HUES6 (cell line): ENCODE measurements at regions not wholly inside any gene's neighbourhood (a gene's known extent, or its start where the extent isn't known, plus 50 kb on each side); places are given as distances from the start of the nearest gene placed in this dataset.

Experiments
- H3K27ac ChIP-seq: 2 replicates; pipeline ENCODE4 v1.7.0; 2013; ENCODE audit warnings: low read depth, mild to moderate bottlenecking, low read length, inconsistent platforms
- H3K27me3 ChIP-seq: 2 replicates; pipeline ENCODE4 v1.6.1; 2013; ENCODE audit warnings: low read length; ENCODE audit not compliant: control insufficient read depth, insufficient read depth
- H3K36me3 ChIP-seq: 2 replicates; pipeline ENCODE4 v1.6.1; 2013; ENCODE audit warnings: low read length; ENCODE audit not compliant: control insufficient read depth, insufficient read depth
- H3K4me1 ChIP-seq: 2 replicates; pipeline ENCODE4 v1.6.1; 2013; ENCODE audit warnings: low read length; ENCODE audit not compliant: control insufficient read depth, insufficient read depth
- H3K4me3 ChIP-seq: 2 replicates; pipeline ENCODE4 v1.5.1; 2013; ENCODE audit warnings: low read depth, low read length
- H3K9ac ChIP-seq: one replicate; pipeline ENCODE4 v1.6.1; 2013; ENCODE audit warnings: mild to moderate bottlenecking, low read length
- H3K9me3 ChIP-seq: 2 replicates; pipeline ENCODE4 v1.6.1; 2013; ENCODE audit warnings: low read depth, low read length; ENCODE audit not compliant: control insufficient read depth, insufficient read depth

- no peak overlapping the region for H3K9ac ChIP-seq
- no peaks in the 10 kb centered on the region for H3K9me3 ChIP-seq
- no peak overlapping the region for H3K4me3 ChIP-seq
- H3K27me3 ChIP-seq = no peaks in the 10 kb centered on the region
- H3K36me3 ChIP-seq = no peaks in the 10 kb centered on the region
- no peaks in the 10 kb centered on the region for H3K4me1 ChIP-seq
- H3K27ac ChIP-seq = no peak overlapping the region
Measured at GRCh38 chr2:19235308-19235707, 123.1 kb downstream of the OSR1 start.

DNA sequence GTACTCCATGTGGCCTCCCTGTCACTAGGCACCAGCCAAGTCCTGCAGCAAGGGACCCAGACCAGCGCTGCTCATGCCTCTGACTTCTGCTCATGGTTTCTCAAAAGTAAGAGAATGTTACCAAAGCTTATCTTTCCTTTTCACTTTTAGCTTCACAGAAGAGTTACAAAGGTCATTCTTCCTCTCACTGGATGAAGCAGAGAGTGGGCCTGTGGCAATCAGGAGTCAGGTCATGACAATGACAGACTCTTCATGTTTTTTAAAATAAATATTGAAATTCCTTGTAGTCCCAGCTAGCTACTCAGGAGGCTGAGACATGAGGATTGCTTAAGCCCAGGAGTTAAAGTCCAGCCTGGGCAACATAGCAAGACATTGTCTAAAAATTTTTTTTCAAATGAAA is 126.1 kb downstream of the OSR1 start:
- H3K36me3 ChIP-seq = no peaks in the 10 kb centered on the region
- no peaks in the 10 kb centered on the region for H3K27me3 ChIP-seq
- peaks cover 15% of the 10 kb centered on the region for H3K4me1 ChIP-seq
- no peak overlapping the region for H3K9ac ChIP-seq
- H3K9me3 ChIP-seq = no peaks in the 10 kb centered on the region
- H3K4me3 ChIP-seq = no peak overlapping the region
- no peak overlapping the region for H3K27ac ChIP-seq

DNA sequence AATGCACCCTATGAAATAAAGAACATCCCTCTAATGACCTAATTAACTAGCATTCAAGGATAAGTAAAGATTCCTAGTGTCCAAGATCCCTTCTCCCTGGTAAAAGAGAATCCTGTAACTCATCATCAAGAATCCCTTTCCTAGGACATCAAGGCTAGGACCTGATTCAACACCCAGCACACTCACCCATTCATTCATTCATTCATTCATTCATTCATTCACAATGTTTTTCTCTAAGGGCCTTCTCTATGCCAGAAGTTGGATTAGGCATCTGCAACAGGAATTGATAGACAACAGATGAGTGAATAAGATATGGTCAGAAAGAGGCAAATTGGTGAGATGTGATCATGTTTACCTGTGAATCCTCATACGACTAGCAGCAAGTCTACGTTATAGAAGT is 126.8 kb downstream of the OSR1 start:
- H3K9me3 ChIP-seq = no peaks in the 10 kb centered on the region
- no peak overlapping the region for H3K4me3 ChIP-seq
- H3K36me3 ChIP-seq = no peaks in the 10 kb centered on the region
- peaks cover 15% of the 10 kb centered on the region for H3K4me1 ChIP-seq
- H3K27ac ChIP-seq = no peak overlapping the region
- H3K27me3 ChIP-seq = no peaks in the 10 kb centered on the region
- H3K9ac ChIP-seq = no peak overlapping the region

DNA sequence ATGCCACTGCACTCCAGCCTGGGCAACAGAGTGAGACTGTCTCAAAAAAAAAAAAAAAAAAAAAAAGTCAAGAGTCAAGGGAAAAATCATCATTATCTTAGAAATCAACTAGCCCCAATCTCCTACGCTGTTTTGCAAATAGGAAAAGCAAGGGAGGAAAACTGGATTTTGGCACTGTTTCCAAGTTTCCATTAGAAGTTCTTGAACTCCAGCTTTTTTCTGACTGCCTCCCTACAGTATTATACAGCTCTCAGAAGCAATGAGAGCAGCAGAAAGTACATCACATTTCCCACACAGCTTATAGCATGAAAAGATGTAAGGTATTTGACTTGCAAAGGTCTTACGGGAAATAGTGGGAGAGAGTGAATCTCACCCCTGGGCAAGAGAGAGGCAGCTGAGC is 127.8 kb downstream of the OSR1 start:
- Histone ChIP-seq H3K36me3 (no peaks in the 10 kb centered on the region), H3K4me1 (peaks cover 15% of the 10 kb centered on the region), H3K27ac (no peak overlapping the region), H3K27me3 (no peaks in the 10 kb centered on the region), H3K9ac (no peak overlapping the region), H3K9me3 (no peaks in the 10 kb centered on the region), H3K4me3 (no peak overlapping the region)

DNA sequence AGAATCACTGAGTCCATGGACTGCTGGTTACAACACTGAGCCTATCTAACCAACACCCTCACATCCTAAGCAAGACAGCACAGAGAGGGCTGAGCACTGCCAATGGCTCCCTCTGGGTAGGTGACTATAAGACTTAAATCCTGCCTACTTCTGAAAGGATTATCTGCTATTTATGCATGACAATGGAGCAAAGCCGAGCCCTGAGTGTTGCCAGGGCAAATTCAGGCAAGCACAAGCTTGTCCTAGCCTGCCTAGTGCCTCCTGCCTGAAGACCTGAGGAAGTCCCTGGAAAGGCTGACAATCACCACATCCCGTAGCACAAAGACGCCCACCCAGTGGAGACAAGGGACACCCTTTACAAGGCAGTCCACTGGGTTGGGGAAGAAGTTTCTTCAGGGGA is 129.7 kb downstream of the OSR1 start:
- no peaks in the 10 kb centered on the region for H3K27me3 ChIP-seq
- peaks cover 15% of the 10 kb centered on the region for H3K4me1 ChIP-seq
- H3K9ac ChIP-seq = peak overlapping the region; percentile 9
- H3K9me3 ChIP-seq = no peaks in the 10 kb centered on the region
- 0 out of 2 replicates have a peak overlapping the region, but pooled peaks have one; percentile 12 for H3K4me3 ChIP-seq
- H3K36me3 ChIP-seq = no peaks in the 10 kb centered on the region
- peak overlapping the region; percentile 45; the same call in 1 of the 2 replicates for H3K27ac ChIP-seq

DNA sequence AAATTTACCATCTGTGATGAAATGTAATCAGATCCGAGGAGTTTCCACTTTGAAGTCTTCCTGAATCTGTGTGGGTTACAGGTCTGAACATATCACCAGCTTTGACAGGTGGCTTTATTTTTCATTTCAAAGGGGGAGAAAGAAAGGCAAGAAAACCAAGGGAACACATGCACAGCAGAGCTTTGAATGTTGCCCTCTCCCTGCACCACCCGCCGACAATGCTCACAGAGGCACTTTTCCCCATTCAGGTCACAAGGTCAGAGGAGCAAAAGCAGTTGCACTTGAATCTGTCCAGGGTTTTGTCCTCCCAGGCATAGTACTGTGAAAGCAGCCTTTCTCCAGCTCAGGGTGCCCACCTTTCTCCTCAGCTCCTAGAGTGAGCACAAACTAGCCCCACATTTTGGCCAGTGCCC is 130.2 kb downstream of the OSR1 start:
- no peaks in the 10 kb centered on the region for H3K36me3 ChIP-seq
- H3K27ac ChIP-seq = no peak overlapping the region
- 0 out of 2 replicates have a peak overlapping the region, but pooled peaks have one; percentile 12 for H3K4me3 ChIP-seq
- no peaks in the 10 kb centered on the region for H3K27me3 ChIP-seq
- H3K9ac ChIP-seq = peak overlapping the region; percentile 9
- no peaks in the 10 kb centered on the region for H3K9me3 ChIP-seq
- H3K4me1 ChIP-seq = peaks cover 15% of the 10 kb centered on the region

- Histone ChIP-seq H3K9me3 (no peaks in the 10 kb centered on the region), H3K27me3 (no peaks in the 10 kb centered on the region), H3K4me3 (no peak overlapping the region), H3K27ac (no peak overlapping the region), H3K4me1 (peaks cover 15% of the 10 kb centered on the region), H3K9ac (no peak overlapping the region), H3K36me3 (no peaks in the 10 kb centered on the region)
Measured at GRCh38 chr2:19226871-19227270, 131.6 kb downstream of the OSR1 start.

- Histone ChIP-seq H3K4me1 (peaks cover 15% of the 10 kb centered on the region), H3K9me3 (no peaks in the 10 kb centered on the region), H3K36me3 (no peaks in the 10 kb centered on the region), H3K9ac (no peak overlapping the region), H3K27me3 (no peaks in the 10 kb centered on the region), H3K4me3 (no peak overlapping the region), H3K27ac (no peak overlapping the region)
Measured at GRCh38 chr2:19226386-19226785, 132.0 kb downstream of the OSR1 start.

GRCh38 chr2:19225931-19226330 is 132.5 kb downstream of the OSR1 start:
- no peaks in the 10 kb centered on the region for H3K36me3 ChIP-seq
- H3K4me1 ChIP-seq = peaks cover 15% of the 10 kb centered on the region
- H3K27ac ChIP-seq = no peak overlapping the region
- no peaks in the 10 kb centered on the region for H3K9me3 ChIP-seq
- H3K9ac ChIP-seq = no peak overlapping the region
- no peaks in the 10 kb centered on the region for H3K27me3 ChIP-seq
- no peak overlapping the region for H3K4me3 ChIP-seq

GRCh38 chr2:19225126-19225525 is 133.3 kb downstream of the OSR1 start:
- no peaks in the 10 kb centered on the region for H3K36me3 ChIP-seq

DNA sequence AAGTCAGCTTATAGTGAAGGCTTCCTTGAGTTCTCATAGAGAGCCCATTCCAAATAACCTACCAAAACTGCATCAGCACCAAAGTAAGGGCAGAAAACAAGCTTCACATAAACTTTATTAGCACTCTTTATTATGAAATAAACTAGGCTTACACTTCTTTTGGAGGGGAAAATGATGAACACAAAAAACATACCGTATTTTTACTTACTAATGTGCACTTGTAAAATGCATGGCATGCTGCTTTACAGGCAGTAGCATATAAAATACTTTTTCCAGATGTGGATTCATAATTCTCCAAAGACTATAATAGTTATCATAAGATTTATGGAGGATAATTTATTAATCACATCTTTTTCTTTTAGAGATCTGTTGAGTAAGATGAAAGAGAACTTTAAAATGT is 133.9 kb downstream of the OSR1 start:
- no peak overlapping the region for H3K27ac ChIP-seq
- H3K9me3 ChIP-seq = no peaks in the 10 kb centered on the region

More at GRCh38 chr2:19225126-19225525, 133.3 kb downstream of the OSR1 start:
- Histone ChIP-seq H3K27me3 (no peaks in the 10 kb centered on the region), H3K9ac (no peak overlapping the region), H3K27ac (no peak overlapping the region), H3K4me1 (peaks cover 15% of the 10 kb centered on the region), H3K4me3 (no peak overlapping the region), H3K9me3 (no peaks in the 10 kb centered on the region)

DNA sequence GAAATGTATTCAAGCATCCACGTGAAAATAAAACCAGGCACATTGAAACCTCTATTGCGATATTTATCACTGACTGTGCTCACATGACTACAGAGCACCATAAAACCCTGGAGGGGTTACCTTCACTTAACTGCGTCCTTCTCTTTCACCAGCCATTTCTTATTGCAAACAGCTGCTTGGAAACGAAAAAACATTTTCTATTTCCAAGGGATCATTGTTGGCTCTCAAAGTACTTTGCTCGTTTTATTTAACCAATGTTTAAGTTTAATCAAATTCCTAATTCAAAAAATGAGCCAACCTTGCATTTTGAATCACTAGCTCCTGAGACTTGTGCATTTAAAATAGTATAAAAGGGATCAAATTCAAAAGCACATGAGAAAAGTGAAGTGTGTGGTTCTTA is 134.4 kb downstream of the OSR1 start:
- Histone ChIP-seq H3K27me3 (no peaks in the 10 kb centered on the region), H3K4me3 (no peak overlapping the region), H3K27ac (no peak overlapping the region)

More for the DNA sequence above, 133.9 kb downstream of the OSR1 start:
- no peak overlapping the region for H3K4me3 ChIP-seq
- no peak overlapping the region for H3K9ac ChIP-seq
- no peaks in the 10 kb centered on the region for H3K36me3 ChIP-seq
- no peaks in the 10 kb centered on the region for H3K27me3 ChIP-seq
- peaks cover 15% of the 10 kb centered on the region for H3K4me1 ChIP-seq

More for the DNA sequence above, 134.4 kb downstream of the OSR1 start:
- no peak overlapping the region for H3K9ac ChIP-seq
- H3K4me1 ChIP-seq = peaks cover 11% of the 10 kb centered on the region
- no peaks in the 10 kb centered on the region for H3K36me3 ChIP-seq
- no peaks in the 10 kb centered on the region for H3K9me3 ChIP-seq
